ENCODE measurements at regions not wholly inside any gene's neighbourhood (a gene's known extent, or its start where the extent isn't known, plus 50 kb on each side); places are given as distances from the start of the nearest gene placed in this dataset.

DNA sequence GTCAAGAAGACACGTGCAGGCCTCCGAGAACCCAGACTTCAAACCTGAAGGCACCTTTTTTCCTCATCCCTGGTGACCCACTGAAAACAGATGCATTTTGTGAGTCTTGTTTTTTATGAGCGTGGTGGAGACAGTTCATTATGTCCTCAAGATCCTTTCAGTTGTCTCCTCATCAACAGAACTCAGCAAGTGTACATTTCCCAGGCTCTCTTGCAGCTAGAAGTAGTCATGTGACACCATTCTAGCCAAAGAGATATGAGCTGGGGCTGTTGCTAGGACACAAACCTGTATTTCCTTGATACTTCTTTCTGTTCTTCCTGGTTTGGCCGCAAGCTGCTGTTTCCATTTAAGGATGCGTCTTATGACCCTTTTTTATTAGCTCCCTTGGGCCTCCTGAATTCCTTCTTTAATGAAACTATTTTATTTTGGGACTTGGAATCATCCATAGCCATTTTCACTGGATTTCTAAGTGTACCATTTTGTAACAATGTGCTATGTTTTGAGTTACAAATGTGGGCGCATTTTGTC, 135.7 kb upstream of the FOXF1 start:
- H3K4me1 ChIP-seq (ENCODE audit: insufficient read depth, low read length), result peaks cover 20% of the 10 kb centered on the region
- FAIRE-seq, result no peak

DNA sequence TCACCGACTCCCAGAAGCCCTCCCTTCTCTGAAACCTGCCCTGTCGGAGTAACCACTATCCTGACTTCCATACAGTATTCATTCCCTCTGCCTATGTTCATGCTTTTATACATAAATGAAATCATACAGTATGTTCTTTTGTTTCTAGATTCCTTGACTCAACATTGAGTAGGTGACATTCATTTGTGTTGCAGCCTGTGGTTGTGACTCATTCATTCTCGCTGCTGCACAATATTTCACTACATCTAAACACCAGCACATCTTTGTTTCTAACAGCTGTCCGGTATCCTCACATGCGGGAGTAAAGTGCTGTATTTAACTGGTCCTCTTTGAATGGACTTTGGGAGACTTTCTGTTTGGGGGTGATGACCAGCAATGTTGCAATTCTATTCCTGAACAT, 135.0 kb upstream of the FOXF1 start:
- Histone ChIP-seq H3K36me3 (ENCODE audit: insufficient read depth, low read length) (no peaks in the 10 kb centered on the region), H3K4me2 (ENCODE audit: low read length) (peak overlapping the region; percentile 60), H3K27ac (ENCODE audit: low read depth, low read length) (peak overlapping the region; percentile 56), H3K79me2 (ENCODE audit: insufficient read depth, low read length) (no peaks in the 10 kb centered on the region), H2AFZ (ENCODE audit: low read depth, low read length) (no peak overlapping the region), H3K9me3 (ENCODE audit: insufficient read depth, low read depth, low read length) (peaks cover 11% of the 10 kb centered on the region), H4K20me1 (ENCODE audit: insufficient read depth, low read length) (no peaks in the 10 kb centered on the region), H3K4me3 (ENCODE audit: insufficient read depth, low read depth, low read length) (no peak overlapping the region), H3K4me1 (ENCODE audit: insufficient read depth, low read length) (peaks cover 23% of the 10 kb centered on the region), H3K27me3 (ENCODE audit: insufficient read depth, low read length) (no peaks in the 10 kb centered on the region), H3K9ac (ENCODE audit: low read length) (peak overlapping the region; percentile 41)
- Mint-ChIP-seq H3K9me3 (ENCODE audit: unreplicated experiment) (peaks cover 8% of the 10 kb centered on the region), H3K36me3 (ENCODE audit: low read depth, unreplicated experiment) (no peaks in the 10 kb centered on the region), H3K27me3 (ENCODE audit: low read depth, unreplicated experiment) (peaks cover 13% of the 10 kb centered on the region), H3K27ac (ENCODE audit: unreplicated experiment) (peak overlapping the region; percentile 0), H3K4me3 (ENCODE audit: unreplicated experiment) (no peak overlapping the region), H3K4me1 (ENCODE audit: low read depth, unreplicated experiment) (peaks cover 12% of the 10 kb centered on the region)
- peak; percentile 80 for FAIRE-seq
- TF ChIP-seq EZH2 (IDR thresholded peaks at IDR 0.05; ENCODE audit: insufficient read depth, low read length) (no peak), CTCF (IDR thresholded peaks at IDR 0.05; ENCODE audit: insufficient read depth, low read depth, low read length) (no peak)
- peak; percentile 93 for DNase-seq (ENCODE audit: low read depth)

More for the DNA sequence above, 135.7 kb upstream of the FOXF1 start:
- Histone ChIP-seq H3K9ac (ENCODE audit: low read length) (no peak overlapping the region), H3K4me2 (ENCODE audit: low read length) (peak overlapping the region; percentile 60), H3K79me2 (ENCODE audit: insufficient read depth, low read length) (no peaks in the 10 kb centered on the region), H4K20me1 (ENCODE audit: insufficient read depth, low read length) (no peaks in the 10 kb centered on the region), H3K27me3 (ENCODE audit: insufficient read depth, low read length) (no peaks in the 10 kb centered on the region), H2AFZ (ENCODE audit: low read depth, low read length) (no peak overlapping the region), H3K36me3 (ENCODE audit: insufficient read depth, low read length) (no peaks in the 10 kb centered on the region), H3K4me3 (ENCODE audit: insufficient read depth, low read depth, low read length) (no peak overlapping the region), H3K27ac (ENCODE audit: low read depth, low read length) (no peak overlapping the region), H3K9me3 (ENCODE audit: insufficient read depth, low read depth, low read length) (peaks cover 11% of the 10 kb centered on the region)
- TF ChIP-seq CTCF (IDR thresholded peaks at IDR 0.05; ENCODE audit: insufficient read depth, low read depth, low read length) (no peak), EZH2 (IDR thresholded peaks at IDR 0.05; ENCODE audit: insufficient read depth, low read length) (no peak)
- H3K27ac Mint-ChIP-seq (ENCODE audit: unreplicated experiment), result no peak overlapping the region
- peaks cover 12% of the 10 kb centered on the region for H3K27me3 Mint-ChIP-seq (ENCODE audit: low read depth, unreplicated experiment)
- H3K36me3 Mint-ChIP-seq (ENCODE audit: low read depth, unreplicated experiment), result no peaks in the 10 kb centered on the region
- H3K4me3 Mint-ChIP-seq (ENCODE audit: unreplicated experiment), result no peak overlapping the region
- peaks cover 11% of the 10 kb centered on the region for H3K4me1 Mint-ChIP-seq (ENCODE audit: low read depth, unreplicated experiment)
- H3K9me3 Mint-ChIP-seq (ENCODE audit: unreplicated experiment), result peaks cover 8% of the 10 kb centered on the region
- DNase-seq (ENCODE audit: low read depth), result no peak

DNA sequence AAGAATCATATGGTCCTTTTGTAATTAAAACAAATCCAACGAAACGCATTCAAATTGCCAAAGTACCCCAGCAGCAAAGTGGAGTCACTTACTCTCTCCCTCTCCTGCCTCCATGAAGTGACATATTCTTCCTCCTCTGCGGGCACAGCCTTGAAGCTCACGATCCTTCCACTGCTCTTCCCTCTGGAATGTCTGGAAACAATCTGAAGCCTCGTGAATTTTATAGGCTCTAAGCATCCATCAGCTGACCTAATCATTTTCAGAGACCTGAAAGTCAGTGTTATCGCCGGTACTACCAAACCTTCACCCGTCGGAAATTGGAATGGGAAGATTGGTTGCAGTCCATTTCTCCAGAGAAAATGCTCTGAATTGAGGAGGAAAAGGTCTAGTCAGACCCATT, 134.5 kb upstream of the FOXF1 start:
- FAIRE-seq (no peak), DNase-seq (ENCODE audit: low read depth) (no peak)
- Histone ChIP-seq H3K36me3 (ENCODE audit: insufficient read depth, low read length) (no peaks in the 10 kb centered on the region), H3K4me3 (ENCODE audit: insufficient read depth, low read depth, low read length) (no peak overlapping the region), H3K9me3 (ENCODE audit: insufficient read depth, low read depth, low read length) (peaks cover 11% of the 10 kb centered on the region), H3K79me2 (ENCODE audit: insufficient read depth, low read length) (no peaks in the 10 kb centered on the region), H2AFZ (ENCODE audit: low read depth, low read length) (no peak overlapping the region), H3K4me1 (ENCODE audit: insufficient read depth, low read length) (peaks cover 25% of the 10 kb centered on the region), H3K9ac (ENCODE audit: low read length) (no peak overlapping the region), H3K27ac (ENCODE audit: low read depth, low read length) (no peak overlapping the region), H3K27me3 (ENCODE audit: insufficient read depth, low read length) (no peaks in the 10 kb centered on the region), H3K4me2 (ENCODE audit: low read length) (peak overlapping the region; percentile 60), H4K20me1 (ENCODE audit: insufficient read depth, low read length) (no peaks in the 10 kb centered on the region)
- Mint-ChIP-seq H3K9me3 (ENCODE audit: unreplicated experiment) (peaks cover 8% of the 10 kb centered on the region), H3K27me3 (ENCODE audit: low read depth, unreplicated experiment) (peaks cover 15% of the 10 kb centered on the region), H3K36me3 (ENCODE audit: low read depth, unreplicated experiment) (no peaks in the 10 kb centered on the region), H3K27ac (ENCODE audit: unreplicated experiment) (no peak overlapping the region), H3K4me1 (ENCODE audit: low read depth, unreplicated experiment) (peaks cover 14% of the 10 kb centered on the region), H3K4me3 (ENCODE audit: unreplicated experiment) (no peak overlapping the region)
- TF ChIP-seq CTCF (IDR thresholded peaks at IDR 0.05; ENCODE audit: insufficient read depth, low read depth, low read length) (no peak), EZH2 (IDR thresholded peaks at IDR 0.05; ENCODE audit: insufficient read depth, low read length) (no peak)

Data from astrocyte (in vitro differentiated cells and primary cell).